ENCODE measurements at regions not wholly inside any gene's neighbourhood (a gene's known extent, or its start where the extent isn't known, plus 50 kb on each side); places are given as distances from the start of the nearest gene placed in this dataset.
A peak's percentile ranks its signal among the peaks of the same experiment; 100 is the strongest.

DNA sequence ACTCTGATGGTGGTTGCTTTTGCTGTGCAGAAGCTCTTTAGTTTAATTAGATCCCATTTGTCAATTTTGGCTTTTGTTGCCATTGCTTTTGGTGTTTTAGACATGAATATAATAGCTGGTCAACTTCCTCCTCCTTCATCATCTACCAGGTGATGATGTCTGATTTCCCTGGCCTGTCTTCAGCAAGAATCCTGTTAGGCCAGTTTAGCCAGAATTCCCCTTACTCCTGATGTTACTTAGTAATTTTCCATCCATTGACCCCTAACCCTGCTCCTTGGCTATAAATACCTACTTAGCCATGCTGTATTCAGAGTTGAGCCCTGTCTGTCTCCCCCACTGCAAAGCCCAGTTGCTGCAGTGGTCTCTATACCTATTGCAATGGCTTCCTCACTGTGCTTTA, 91.4 kb downstream of the ZNF777 start:
- TF ChIP-seq, protein P1, sequence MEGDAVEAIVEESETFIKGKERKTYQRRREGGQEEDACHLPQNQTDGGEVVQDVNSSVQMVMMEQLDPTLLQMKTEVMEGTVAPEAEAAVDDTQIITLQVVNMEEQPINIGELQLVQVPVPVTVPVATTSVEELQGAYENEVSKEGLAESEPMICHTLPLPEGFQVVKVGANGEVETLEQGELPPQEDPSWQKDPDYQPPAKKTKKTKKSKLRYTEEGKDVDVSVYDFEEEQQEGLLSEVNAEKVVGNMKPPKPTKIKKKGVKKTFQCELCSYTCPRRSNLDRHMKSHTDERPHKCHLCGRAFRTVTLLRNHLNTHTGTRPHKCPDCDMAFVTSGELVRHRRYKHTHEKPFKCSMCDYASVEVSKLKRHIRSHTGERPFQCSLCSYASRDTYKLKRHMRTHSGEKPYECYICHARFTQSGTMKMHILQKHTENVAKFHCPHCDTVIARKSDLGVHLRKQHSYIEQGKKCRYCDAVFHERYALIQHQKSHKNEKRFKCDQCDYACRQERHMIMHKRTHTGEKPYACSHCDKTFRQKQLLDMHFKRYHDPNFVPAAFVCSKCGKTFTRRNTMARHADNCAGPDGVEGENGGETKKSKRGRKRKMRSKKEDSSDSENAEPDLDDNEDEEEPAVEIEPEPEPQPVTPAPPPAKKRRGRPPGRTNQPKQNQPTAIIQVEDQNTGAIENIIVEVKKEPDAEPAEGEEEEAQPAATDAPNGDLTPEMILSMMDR (conservative IDR thresholded peaks at IDR 0.05), result no peak
- TF ChIP-seq ZFX (IDR thresholded peaks at IDR 0.05), result no peak
- peak overlapping the region; percentile 71 for H3K27ac ChIP-seq

DNA sequence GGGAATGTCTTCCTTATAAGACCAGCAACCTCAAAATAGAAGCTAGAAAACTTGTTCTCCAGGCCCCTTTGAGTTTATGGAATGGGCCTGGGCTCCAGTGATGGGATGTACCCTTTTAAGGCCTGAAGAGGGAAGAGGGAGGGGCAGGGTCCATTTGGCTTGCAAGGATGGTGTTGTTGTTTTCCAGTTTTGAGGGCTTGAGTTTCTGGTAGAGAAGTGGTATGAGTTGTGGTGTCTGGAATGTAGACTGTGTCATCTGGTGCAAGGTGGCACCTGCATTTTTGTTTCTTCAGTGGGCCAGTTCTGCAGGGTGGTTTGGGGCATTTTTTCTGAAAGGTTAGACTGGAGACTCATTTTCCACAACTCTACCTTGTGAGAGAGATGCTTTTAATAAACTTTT, 90.1 kb downstream of the ZNF777 start:
- TF ChIP-seq, protein P1 (conservative IDR thresholded peaks at IDR 0.05), result no peak
- no peak for TF ChIP-seq ZFX (IDR thresholded peaks at IDR 0.05)
- no peak overlapping the region for H3K27ac ChIP-seq

DNA sequence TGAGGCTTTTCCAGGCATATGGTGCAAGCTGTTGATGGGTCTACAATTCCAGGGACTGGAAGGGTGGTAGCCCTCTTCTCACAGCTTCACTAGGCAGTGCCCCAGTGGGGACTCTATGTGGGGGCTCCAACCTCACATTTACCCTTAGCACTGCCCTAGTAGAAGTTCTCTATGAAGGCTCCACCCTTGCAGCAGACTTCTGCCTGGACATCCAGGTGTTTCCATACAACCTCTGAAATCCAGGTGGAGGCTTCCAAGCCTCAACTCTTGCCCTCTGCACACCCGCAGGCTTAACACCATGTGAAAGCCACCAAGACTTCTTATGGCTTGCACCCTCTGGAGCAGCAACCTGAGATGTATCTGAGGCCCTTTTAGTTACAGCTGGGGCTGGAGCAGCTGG, 87.8 kb downstream of the ZNF777 start:
- no peak overlapping the region; the same call in 1 of the 2 replicates for H3K27ac ChIP-seq
- no peak for TF ChIP-seq ZFX (IDR thresholded peaks at IDR 0.05)
- TF ChIP-seq, protein P1 (conservative IDR thresholded peaks at IDR 0.05), result no peak

DNA sequence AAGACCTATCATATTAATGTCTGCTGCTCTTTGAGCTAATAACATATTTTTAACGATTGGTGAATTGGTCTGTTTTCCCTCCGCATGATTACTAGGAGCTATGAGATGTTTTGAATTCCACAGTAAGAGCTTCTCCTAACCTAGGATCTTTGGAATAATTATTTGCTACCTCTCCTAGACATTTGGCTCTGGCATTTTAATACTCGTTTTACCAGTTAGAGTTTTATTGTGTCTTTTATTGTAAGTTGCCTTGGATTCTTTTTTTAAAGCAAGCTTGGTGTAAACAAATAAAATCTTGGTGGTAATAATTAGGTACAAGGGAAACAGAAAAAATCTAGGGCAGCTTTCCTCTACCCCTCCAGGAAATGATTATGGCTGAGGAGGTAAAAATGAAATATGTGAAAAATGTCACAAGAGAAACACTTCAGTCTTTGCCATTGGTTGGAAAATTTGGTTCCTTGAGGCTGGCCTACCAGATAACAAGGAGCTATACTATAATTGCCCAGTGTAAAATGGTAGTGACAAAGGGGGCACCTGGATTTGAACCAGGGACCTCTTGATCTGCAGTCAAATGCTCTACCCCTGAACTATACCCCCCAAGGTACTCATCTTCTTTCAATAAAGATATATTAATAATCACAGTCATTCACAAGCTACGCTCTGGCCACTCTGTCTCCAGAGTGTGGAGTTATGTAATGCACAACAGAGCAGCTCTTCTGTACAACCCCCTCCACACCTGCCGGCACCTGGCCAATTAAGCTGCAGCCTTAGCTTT, 85.4 kb downstream of the ZNF777 start:
- TF ChIP-seq, protein P1 (conservative IDR thresholded peaks at IDR 0.05), result no peak
- no peak for TF ChIP-seq ZFX (IDR thresholded peaks at IDR 0.05)

DNA sequence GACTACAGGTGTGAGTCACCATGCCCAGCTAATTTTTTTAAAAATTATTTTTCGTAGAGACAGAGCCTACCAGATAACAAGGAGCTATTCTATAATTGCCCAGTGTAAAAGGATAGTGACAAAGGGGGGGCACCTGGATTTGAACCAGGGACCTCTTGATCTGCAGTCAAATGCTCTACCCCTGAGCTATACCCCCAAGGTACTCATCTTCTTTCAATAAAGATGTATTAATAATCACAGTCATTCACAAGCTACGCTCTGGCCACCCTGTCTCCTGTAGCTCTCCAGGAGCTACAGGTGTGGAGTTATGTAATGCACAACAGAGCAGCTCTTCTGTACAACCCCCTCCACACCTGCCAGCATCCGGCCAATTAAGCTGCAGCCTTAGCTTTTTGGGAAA, 83.5 kb downstream of the ZNF777 start:
- no peak overlapping the region for H3K27ac ChIP-seq
- TF ChIP-seq, protein P1 (conservative IDR thresholded peaks at IDR 0.05), result no peak
- TF ChIP-seq ZFX (IDR thresholded peaks at IDR 0.05), result no peak

More for the DNA sequence above, 85.4 kb downstream of the ZNF777 start:
- peak overlapping the region; percentile 70 for H3K27ac ChIP-seq

DNA sequence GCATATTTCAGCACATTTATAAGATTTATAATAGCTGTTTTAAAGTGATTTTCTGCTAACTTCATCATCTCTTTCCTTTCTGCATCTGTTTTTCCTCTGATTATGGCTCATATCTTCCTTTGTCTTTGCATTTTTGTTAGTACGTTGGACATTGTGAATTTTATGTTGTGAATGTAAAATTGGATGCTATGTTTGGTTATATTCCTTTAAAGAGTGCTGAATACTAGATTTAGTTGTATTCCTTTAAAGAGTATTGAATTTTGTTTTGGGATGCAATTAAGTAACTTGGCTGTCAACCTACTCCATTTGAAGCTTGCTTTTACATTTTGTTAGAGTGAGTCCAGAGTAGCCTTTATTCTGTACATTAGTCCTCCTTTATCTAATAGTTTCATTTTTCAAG, 81.2 kb downstream of the ZNF777 start:
- no peak overlapping the region for H3K27ac ChIP-seq
- TF ChIP-seq ZFX (IDR thresholded peaks at IDR 0.05), result no peak
- TF ChIP-seq, protein P1 (conservative IDR thresholded peaks at IDR 0.05), result no peak

DNA sequence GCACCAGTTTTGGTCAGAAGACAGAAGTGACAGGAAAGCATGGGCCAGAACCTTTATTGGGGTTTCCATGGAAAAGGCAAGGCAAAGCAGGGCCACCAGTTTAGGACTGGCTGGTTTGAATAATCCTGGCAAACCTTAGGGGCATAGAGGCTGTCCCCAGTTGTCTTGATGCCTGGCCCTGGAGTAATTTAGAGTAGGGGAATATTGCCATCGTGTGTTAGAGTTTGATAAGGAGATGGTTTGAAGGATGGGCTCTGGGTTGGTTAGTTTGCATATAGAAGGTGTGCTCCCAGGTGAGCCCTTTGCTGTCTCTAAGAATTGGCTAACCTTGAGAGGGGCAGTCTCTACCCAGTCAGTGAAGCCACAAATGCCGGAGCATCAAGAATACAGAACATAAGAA, 79.6 kb downstream of the ZNF777 start:
- no peak overlapping the region for H3K27ac ChIP-seq
- TF ChIP-seq, protein P1 (conservative IDR thresholded peaks at IDR 0.05), result peak; percentile 25; the same call in 1 of the 2 replicates
- no peak for TF ChIP-seq ZFX (IDR thresholded peaks at IDR 0.05)

Measured in C4-2B (cell line).